ENCODE measurements at regions not wholly inside any gene's neighbourhood (a gene's known extent, or its start where the extent isn't known, plus 50 kb on each side); places are given as distances from the start of the nearest gene placed in this dataset.

- Histone ChIP-seq H3K4me3 (ENCODE audit: insufficient read length, low read depth) (no peak overlapping the region), H3K4me1 (ENCODE audit: insufficient read depth, insufficient read length) (no peaks in the 10 kb centered on the region), H3K9ac (ENCODE audit: insufficient read length, low read depth) (no peak overlapping the region), H3K27me3 (ENCODE audit: insufficient read depth, insufficient read length) (no peaks in the 10 kb centered on the region), H3K36me3 (ENCODE audit: insufficient read depth, insufficient read length, low read length) (no peaks in the 10 kb centered on the region), H3K9me3 (ENCODE audit: insufficient read depth, low read length) (no peaks in the 10 kb centered on the region)
- TF ChIP-seq YY1 (IDR thresholded peaks at IDR 0.05; ENCODE audit: insufficient read depth, insufficient read length) (no peak), SUZ12 (IDR thresholded peaks at IDR 0.05; ENCODE audit: extremely low read depth, insufficient read depth, insufficient read length) (no peak), ZNF274 (IDR thresholded peaks at IDR 0.05; ENCODE audit: low read depth, low read length) (no peak)
- no peak for DNase-seq (ENCODE audit: low read depth, low spot score)
Measured at GRCh38 chr14:40618225-40618898, 988.3 kb upstream of the LRFN5 start.

GRCh38 chr14:40616579-40616978 is 990.1 kb upstream of the LRFN5 start:
- no peak overlapping the region for H3K4me3 ChIP-seq (ENCODE audit: insufficient read length, low read depth)
- DNase-seq (ENCODE audit: low read depth, low spot score) = no peak
- TF ChIP-seq ZNF274 (IDR thresholded peaks at IDR 0.05; ENCODE audit: low read depth, low read length) = no peak

GRCh38 chr14:40601063-40601462 is 1005.6 kb upstream of the LRFN5 start:
- no peaks in the 10 kb centered on the region for H3K27me3 ChIP-seq (ENCODE audit: insufficient read depth, insufficient read length)
- H3K9me3 ChIP-seq (ENCODE audit: insufficient read depth, low read length) = no peaks in the 10 kb centered on the region
- no peak for DNase-seq (ENCODE audit: low read depth, low spot score)
- H3K4me1 ChIP-seq (ENCODE audit: insufficient read depth, insufficient read length) = no peaks in the 10 kb centered on the region
- H3K9ac ChIP-seq (ENCODE audit: insufficient read length, low read depth) = no peak overlapping the region
- H3K36me3 ChIP-seq (ENCODE audit: insufficient read depth, insufficient read length, low read length) = no peaks in the 10 kb centered on the region
- no peak for TF ChIP-seq ZNF274 (IDR thresholded peaks at IDR 0.05; ENCODE audit: low read depth, low read length)
- TF ChIP-seq SUZ12 (IDR thresholded peaks at IDR 0.05; ENCODE audit: extremely low read depth, insufficient read depth, insufficient read length) = no peak
- no peak for TF ChIP-seq YY1 (IDR thresholded peaks at IDR 0.05; ENCODE audit: insufficient read depth, insufficient read length)
- H3K4me3 ChIP-seq (ENCODE audit: insufficient read length, low read depth) = no peak overlapping the region

More at GRCh38 chr14:40616579-40616978, 990.1 kb upstream of the LRFN5 start:
- no peak overlapping the region for H3K9ac ChIP-seq (ENCODE audit: insufficient read length, low read depth)
- no peaks in the 10 kb centered on the region for H3K4me1 ChIP-seq (ENCODE audit: insufficient read depth, insufficient read length)
- no peaks in the 10 kb centered on the region for H3K9me3 ChIP-seq (ENCODE audit: insufficient read depth, low read length)
- H3K27me3 ChIP-seq (ENCODE audit: insufficient read depth, insufficient read length) = no peaks in the 10 kb centered on the region
- no peaks in the 10 kb centered on the region for H3K36me3 ChIP-seq (ENCODE audit: insufficient read depth, insufficient read length, low read length)

GRCh38 chr14:40599725-40600124 is 1007.0 kb upstream of the LRFN5 start:
- no peak overlapping the region for H3K4me3 ChIP-seq (ENCODE audit: insufficient read length, low read depth)
- TF ChIP-seq ZNF274 (IDR thresholded peaks at IDR 0.05; ENCODE audit: low read depth, low read length) = no peak
- no peak for TF ChIP-seq YY1 (IDR thresholded peaks at IDR 0.05; ENCODE audit: insufficient read depth, insufficient read length)
- no peak for TF ChIP-seq SUZ12 (IDR thresholded peaks at IDR 0.05; ENCODE audit: extremely low read depth, insufficient read depth, insufficient read length)
- no peak for DNase-seq (ENCODE audit: low read depth, low spot score)

GRCh38 chr14:40581264-40581663 is 1025.4 kb upstream of the LRFN5 start:
- no peaks in the 10 kb centered on the region for H3K27me3 ChIP-seq (ENCODE audit: insufficient read depth, insufficient read length)
- TF ChIP-seq ZNF274 (IDR thresholded peaks at IDR 0.05; ENCODE audit: low read depth, low read length) (no peak), YY1 (IDR thresholded peaks at IDR 0.05; ENCODE audit: insufficient read depth, insufficient read length) (no peak), SUZ12 (IDR thresholded peaks at IDR 0.05; ENCODE audit: extremely low read depth, insufficient read depth, insufficient read length) (no peak)
- DNase-seq (ENCODE audit: low read depth, low spot score) = no peak
- no peaks in the 10 kb centered on the region for H3K36me3 ChIP-seq (ENCODE audit: insufficient read depth, insufficient read length, low read length)
- H3K4me3 ChIP-seq (ENCODE audit: insufficient read length, low read depth) = no peak overlapping the region
- no peaks in the 10 kb centered on the region for H3K4me1 ChIP-seq (ENCODE audit: insufficient read depth, insufficient read length)
- H3K9me3 ChIP-seq (ENCODE audit: insufficient read depth, low read length) = no peaks in the 10 kb centered on the region
- H3K9ac ChIP-seq (ENCODE audit: insufficient read length, low read depth) = no peak overlapping the region

More at GRCh38 chr14:40599725-40600124, 1007.0 kb upstream of the LRFN5 start:
- H3K36me3 ChIP-seq (ENCODE audit: insufficient read depth, insufficient read length, low read length) = no peaks in the 10 kb centered on the region
- H3K9me3 ChIP-seq (ENCODE audit: insufficient read depth, low read length) = no peaks in the 10 kb centered on the region
- no peak overlapping the region for H3K9ac ChIP-seq (ENCODE audit: insufficient read length, low read depth)
- H3K4me1 ChIP-seq (ENCODE audit: insufficient read depth, insufficient read length) = no peaks in the 10 kb centered on the region
- H3K27me3 ChIP-seq (ENCODE audit: insufficient read depth, insufficient read length) = no peaks in the 10 kb centered on the region

- Histone ChIP-seq H3K27me3 (ENCODE audit: insufficient read depth, insufficient read length) (no peaks in the 10 kb centered on the region), H3K4me3 (ENCODE audit: insufficient read length, low read depth) (no peak overlapping the region), H3K9me3 (ENCODE audit: insufficient read depth, low read length) (no peaks in the 10 kb centered on the region), H3K36me3 (ENCODE audit: insufficient read depth, insufficient read length, low read length) (no peaks in the 10 kb centered on the region), H3K4me1 (ENCODE audit: insufficient read depth, insufficient read length) (no peaks in the 10 kb centered on the region), H3K9ac (ENCODE audit: insufficient read length, low read depth) (no peak overlapping the region)
- TF ChIP-seq YY1 (IDR thresholded peaks at IDR 0.05; ENCODE audit: insufficient read depth, insufficient read length) (no peak), SUZ12 (IDR thresholded peaks at IDR 0.05; ENCODE audit: extremely low read depth, insufficient read depth, insufficient read length) (no peak), ZNF274 (IDR thresholded peaks at IDR 0.05; ENCODE audit: low read depth, low read length) (no peak)
- DNase-seq (ENCODE audit: low read depth, low spot score) = no peak
Measured at GRCh38 chr14:40576880-40577478, 1029.7 kb upstream of the LRFN5 start.

GRCh38 chr14:40574780-40575179 is 1031.9 kb upstream of the LRFN5 start:
- H3K36me3 ChIP-seq (ENCODE audit: insufficient read depth, insufficient read length, low read length) = no peaks in the 10 kb centered on the region
- no peak overlapping the region for H3K9ac ChIP-seq (ENCODE audit: insufficient read length, low read depth)
- DNase-seq (ENCODE audit: low read depth, low spot score) = no peak
- TF ChIP-seq ZNF274 (IDR thresholded peaks at IDR 0.05; ENCODE audit: low read depth, low read length) (no peak), SUZ12 (IDR thresholded peaks at IDR 0.05; ENCODE audit: extremely low read depth, insufficient read depth, insufficient read length) (no peak), YY1 (IDR thresholded peaks at IDR 0.05; ENCODE audit: insufficient read depth, insufficient read length) (no peak)
- H3K9me3 ChIP-seq (ENCODE audit: insufficient read depth, low read length) = no peaks in the 10 kb centered on the region
- H3K4me3 ChIP-seq (ENCODE audit: insufficient read length, low read depth) = no peak overlapping the region
- H3K4me1 ChIP-seq (ENCODE audit: insufficient read depth, insufficient read length) = no peaks in the 10 kb centered on the region
- H3K27me3 ChIP-seq (ENCODE audit: insufficient read depth, insufficient read length) = no peaks in the 10 kb centered on the region
